Muscle layer of duodenum (tissue), 2 donors: ENCODE measurements at regions not wholly inside any gene's neighbourhood (a gene's known extent, or its start where the extent isn't known, plus 50 kb on each side); places are given as distances from the start of the nearest gene placed in this dataset.

Experiments
- H3K27ac ChIP-seq: one replicate; pipeline ENCODE4 v1.7.0; 2013; ENCODE audit warnings: mild to moderate bottlenecking, low read length
- H3K27me3 ChIP-seq: one replicate; pipeline ENCODE4 v1.7.0; 2013; ENCODE audit warnings: low read depth, mild to moderate bottlenecking, control low read depth, low read length
- H3K36me3 ChIP-seq, 2 donors: one replicate each; pipeline ENCODE4 v1.7.0; 2013; ENCODE audit warnings: low read length in 2 of 2, control low read depth in 1 of 2, mild to moderate bottlenecking in 1 of 2; ENCODE audit not compliant: insufficient read depth in 2 of 2, control insufficient read depth in 1 of 2
- H3K4me1 ChIP-seq, 2 donors: one replicate each; pipeline ENCODE4 v1.7.0; 2013; ENCODE audit warnings: low read length in 2 of 2, mild to moderate bottlenecking in 2 of 2, control low read depth in 1 of 2, moderate library complexity in 1 of 2; ENCODE audit not compliant: insufficient read depth in 2 of 2, control insufficient read depth in 1 of 2
- H3K4me3 ChIP-seq, 2 donors: one replicate each; pipeline ENCODE4 v1.7.0; 2013; ENCODE audit warnings: low read length in 2 of 2, low read depth in 1 of 2, mild to moderate bottlenecking in 1 of 2
- H3K9me3 ChIP-seq, 2 donors: one replicate each; pipeline ENCODE4 v1.7.0; 2013; ENCODE audit warnings: low read length in 2 of 2, control low read depth in 1 of 2, mild to moderate bottlenecking in 1 of 2; ENCODE audit not compliant: control insufficient read depth in 1 of 2
- donor health status: healthy.

GRCh38 chr13:47168618-47169017 lies 271.8 kb upstream of the HTR2A start:
- no peaks in the 10 kb centered on the region for H3K9me3 ChIP-seq
- H3K4me1 ChIP-seq, result no peaks in the 10 kb centered on the region
- H3K4me3 ChIP-seq, result no peak overlapping the region
- H3K27me3 ChIP-seq, result no peaks in the 10 kb centered on the region
- no peaks in the 10 kb centered on the region for H3K36me3 ChIP-seq
- H3K27ac ChIP-seq, result no peak overlapping the region

DNA sequence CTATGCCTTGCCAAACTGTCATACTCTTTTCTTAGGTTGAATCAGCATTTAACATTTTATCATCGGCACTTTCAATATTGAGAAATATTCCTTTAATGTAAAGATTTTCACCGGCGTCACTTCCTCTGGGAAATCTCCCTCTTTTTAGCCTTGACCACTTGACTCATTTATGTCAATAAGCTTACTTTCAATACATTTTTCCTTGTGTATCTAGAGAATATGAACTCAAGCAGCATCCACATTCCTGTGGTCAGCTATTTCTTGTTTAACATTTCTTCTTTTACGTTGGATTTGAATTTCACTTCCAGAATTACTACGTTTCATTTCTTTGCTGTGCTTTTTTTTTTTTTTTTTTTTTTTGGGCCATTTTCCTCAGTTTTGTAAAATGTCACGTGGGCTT lies 271.2 kb upstream of the HTR2A start:
- no peaks in the 10 kb centered on the region for H3K9me3 ChIP-seq
- H3K4me1 ChIP-seq, result no peaks in the 10 kb centered on the region
- no peaks in the 10 kb centered on the region for H3K27me3 ChIP-seq
- no peak overlapping the region for H3K27ac ChIP-seq
- H3K4me3 ChIP-seq, result no peak overlapping the region
- H3K36me3 ChIP-seq, result no peaks in the 10 kb centered on the region

DNA sequence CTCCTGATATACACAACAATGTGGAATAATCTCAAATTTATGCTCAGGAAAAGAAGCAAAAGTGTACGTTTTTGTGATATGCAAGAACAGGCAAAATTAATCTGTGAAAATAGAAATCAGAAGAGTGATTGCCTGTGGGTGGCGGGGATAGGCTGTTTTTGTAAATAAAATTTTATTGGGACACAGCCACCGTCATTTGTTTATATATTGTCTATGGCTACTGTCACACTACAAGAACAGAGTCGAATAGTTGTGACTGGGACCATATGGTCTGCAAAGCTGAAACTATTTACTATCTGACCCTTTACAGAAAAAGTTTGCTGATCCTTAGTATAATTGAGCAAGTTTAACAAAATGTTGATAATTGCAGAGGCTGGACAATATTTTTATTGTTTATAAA lies 269.5 kb upstream of the HTR2A start:
- H3K4me1 ChIP-seq, result no peaks in the 10 kb centered on the region
- no peak overlapping the region for H3K27ac ChIP-seq
- no peaks in the 10 kb centered on the region for H3K27me3 ChIP-seq
- no peak overlapping the region for H3K4me3 ChIP-seq
- no peaks in the 10 kb centered on the region for H3K36me3 ChIP-seq
- no peaks in the 10 kb centered on the region for H3K9me3 ChIP-seq

DNA sequence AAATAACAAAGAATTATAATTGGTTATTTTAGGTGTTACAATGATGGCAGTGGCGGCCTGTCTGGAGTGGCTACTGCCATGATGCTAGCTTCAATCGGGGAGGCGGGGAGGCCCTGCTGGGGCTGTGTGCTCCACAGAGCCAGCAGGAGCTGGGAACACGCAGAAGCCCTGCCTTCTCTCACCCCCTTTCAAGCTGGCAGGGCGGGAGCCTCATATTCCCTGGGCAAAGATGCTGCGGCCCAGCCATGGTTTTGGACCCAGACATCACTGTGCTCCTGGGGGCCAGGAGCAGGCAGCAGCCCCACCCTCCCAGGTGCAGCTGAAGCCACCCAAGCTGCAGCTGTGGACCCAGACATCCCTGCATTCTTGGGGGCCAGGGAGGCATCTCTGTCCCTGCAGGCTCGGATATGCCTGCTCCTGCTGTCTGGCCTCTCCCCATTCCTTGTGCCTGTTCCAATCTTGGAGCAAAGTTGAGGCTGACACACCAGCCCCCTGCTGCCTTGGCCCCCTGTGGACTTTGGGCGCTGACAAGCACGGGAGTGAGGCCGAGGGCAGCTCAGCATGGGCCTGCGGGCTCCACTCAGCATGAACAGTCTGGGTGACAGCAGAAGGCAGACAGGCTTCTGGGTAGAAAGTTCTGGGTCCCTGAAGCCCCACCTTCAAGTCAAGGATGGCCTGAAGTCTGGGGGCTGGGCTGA lies 263.1 kb upstream of the HTR2A start:
- H3K36me3 ChIP-seq, result no peaks in the 10 kb centered on the region
- no peaks in the 10 kb centered on the region for H3K27me3 ChIP-seq
- H3K4me3 ChIP-seq, result no peak overlapping the region
- H3K9me3 ChIP-seq, result no peaks in the 10 kb centered on the region
- H3K27ac ChIP-seq, result no peak overlapping the region
- no peaks in the 10 kb centered on the region for H3K4me1 ChIP-seq

DNA sequence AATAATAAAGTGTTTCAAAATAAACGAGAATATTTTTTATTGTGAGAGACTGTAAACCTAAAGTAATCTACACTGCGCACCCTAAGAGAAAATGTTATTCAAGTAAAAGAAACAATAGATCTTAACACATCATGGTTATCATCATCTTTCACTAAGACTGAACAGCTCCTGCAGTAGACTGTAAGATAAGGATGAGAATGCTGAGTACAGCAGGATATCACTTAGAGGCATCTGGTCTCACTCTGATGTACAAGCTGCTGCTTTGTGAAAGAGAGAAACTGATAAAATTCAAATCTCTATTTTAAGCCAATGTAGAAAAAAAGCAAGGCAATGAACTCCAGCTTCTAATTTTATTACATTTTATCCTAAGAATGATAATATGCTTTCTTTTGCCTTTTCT lies 261.7 kb upstream of the HTR2A start:
- no peaks in the 10 kb centered on the region for H3K4me1 ChIP-seq
- no peak overlapping the region for H3K27ac ChIP-seq
- no peak overlapping the region for H3K4me3 ChIP-seq
- H3K27me3 ChIP-seq, result no peaks in the 10 kb centered on the region
- no peaks in the 10 kb centered on the region for H3K9me3 ChIP-seq
- no peaks in the 10 kb centered on the region for H3K36me3 ChIP-seq

DNA sequence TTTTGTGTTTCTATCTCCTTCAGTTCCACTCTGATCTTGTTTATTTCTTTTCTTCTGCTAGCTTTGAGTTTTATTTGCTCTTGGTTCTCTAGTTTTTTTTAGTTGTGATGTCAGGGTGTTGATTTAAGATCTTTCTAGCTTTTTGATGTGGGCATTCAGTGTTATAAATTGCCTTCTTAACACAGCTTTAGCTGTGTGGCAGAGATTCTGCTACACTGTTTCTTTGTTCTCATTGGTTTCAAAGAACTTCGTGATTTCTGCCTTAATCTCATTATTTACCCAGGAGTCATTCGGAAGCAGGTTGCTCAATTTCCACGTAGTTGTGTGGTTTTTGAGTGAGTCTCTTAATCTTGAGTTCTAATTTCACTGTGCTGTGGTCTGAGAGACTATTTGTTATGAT lies 251.7 kb upstream of the HTR2A start:
- Histone ChIP-seq H3K4me1 (no peaks in the 10 kb centered on the region), H3K27ac (no peak overlapping the region), H3K27me3 (no peaks in the 10 kb centered on the region), H3K9me3 (no peaks in the 10 kb centered on the region), H3K4me3 (no peak overlapping the region), H3K36me3 (no peaks in the 10 kb centered on the region)

GRCh38 chr13:47147812-47148119 lies 250.9 kb upstream of the HTR2A start:
- H3K27ac ChIP-seq, result no peak overlapping the region
- no peak overlapping the region for H3K4me3 ChIP-seq
- no peaks in the 10 kb centered on the region for H3K36me3 ChIP-seq
- no peaks in the 10 kb centered on the region for H3K9me3 ChIP-seq
- no peaks in the 10 kb centered on the region for H3K4me1 ChIP-seq
- no peaks in the 10 kb centered on the region for H3K27me3 ChIP-seq

- Histone ChIP-seq H3K27me3 (no peaks in the 10 kb centered on the region), H3K27ac (no peak overlapping the region), H3K36me3 (no peaks in the 10 kb centered on the region), H3K4me3 (no peak overlapping the region), H3K4me1 (no peaks in the 10 kb centered on the region), H3K9me3 (no peaks in the 10 kb centered on the region)
Observed at GRCh38 chr13:47146991-47147811, 250.3 kb upstream of the HTR2A start.

DNA sequence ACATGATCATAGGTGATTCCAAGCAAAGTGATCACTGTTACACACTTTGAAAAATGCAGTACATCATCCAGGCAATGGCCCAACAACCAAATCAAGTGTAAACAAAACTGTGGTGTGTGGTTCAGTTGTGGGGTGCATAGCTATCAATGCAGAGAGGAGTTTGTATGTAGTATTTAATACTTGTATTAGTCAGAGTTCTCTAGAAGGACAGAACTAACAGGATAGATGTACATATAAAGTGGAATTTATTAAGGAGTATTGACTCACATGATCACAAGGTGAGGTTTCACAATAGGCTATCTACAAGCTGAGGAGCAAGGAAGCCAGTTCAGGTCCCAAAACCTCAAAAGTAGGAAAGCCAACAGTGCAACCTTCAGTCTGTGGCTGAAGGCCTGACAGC lies 249.3 kb upstream of the HTR2A start:
- Histone ChIP-seq H3K27ac (no peak overlapping the region), H3K9me3 (no peaks in the 10 kb centered on the region), H3K4me3 (no peak overlapping the region), H3K4me1 (no peaks in the 10 kb centered on the region), H3K36me3 (no peaks in the 10 kb centered on the region), H3K27me3 (no peaks in the 10 kb centered on the region)

- no peaks in the 10 kb centered on the region for H3K9me3 ChIP-seq
- no peaks in the 10 kb centered on the region for H3K4me1 ChIP-seq
- no peak overlapping the region for H3K4me3 ChIP-seq
- H3K27me3 ChIP-seq, result no peaks in the 10 kb centered on the region
- H3K27ac ChIP-seq, result no peak overlapping the region
- H3K36me3 ChIP-seq, result no peaks in the 10 kb centered on the region
Observed at GRCh38 chr13:47144782-47145181, 247.9 kb upstream of the HTR2A start.

DNA sequence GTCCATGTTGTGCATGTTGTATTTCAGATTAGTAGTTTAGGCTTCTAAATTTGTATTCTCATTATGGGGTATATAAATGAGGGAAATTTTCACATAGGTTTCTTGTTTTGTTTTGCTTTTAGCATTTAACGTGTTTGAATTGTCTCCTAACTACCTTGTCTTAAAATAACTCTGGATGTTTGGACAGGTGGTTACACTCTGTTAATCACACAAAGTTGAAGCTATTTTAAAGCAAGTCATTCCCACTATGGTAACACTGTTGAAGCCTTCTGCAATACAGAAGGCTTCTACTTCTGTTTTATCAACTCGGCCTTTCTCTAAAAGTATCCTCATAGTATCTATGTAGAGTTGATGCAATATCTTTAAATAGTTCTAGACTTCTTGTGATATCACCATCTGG lies 245.3 kb upstream of the HTR2A start:
- no peaks in the 10 kb centered on the region for H3K36me3 ChIP-seq
- H3K4me1 ChIP-seq, result no peaks in the 10 kb centered on the region
- H3K27ac ChIP-seq, result no peak overlapping the region
- H3K27me3 ChIP-seq, result no peaks in the 10 kb centered on the region
- no peaks in the 10 kb centered on the region for H3K9me3 ChIP-seq
- H3K4me3 ChIP-seq, result no peak overlapping the region

GRCh38 chr13:47139519-47139918 lies 242.7 kb upstream of the HTR2A start:
- H3K36me3 ChIP-seq, result no peaks in the 10 kb centered on the region
- no peak overlapping the region for H3K27ac ChIP-seq
- H3K9me3 ChIP-seq, result no peaks in the 10 kb centered on the region
- H3K4me3 ChIP-seq, result no peak overlapping the region
- no peaks in the 10 kb centered on the region for H3K4me1 ChIP-seq
- no peaks in the 10 kb centered on the region for H3K27me3 ChIP-seq
